AG20443 (cell line): ENCODE measurements at regions not wholly inside any gene's neighbourhood (a gene's known extent, or its start where the extent isn't known, plus 50 kb on each side); places are given as distances from the start of the nearest gene placed in this dataset.
A peak's percentile ranks its signal among the peaks of the same experiment; 100 is the strongest.

Experiments used
- DNase-seq: peaks from one replicate; pipeline ENCODE4 v3.0.0; 2012; ENCODE audit warnings: low spot score, mixed read lengths

DNA sequence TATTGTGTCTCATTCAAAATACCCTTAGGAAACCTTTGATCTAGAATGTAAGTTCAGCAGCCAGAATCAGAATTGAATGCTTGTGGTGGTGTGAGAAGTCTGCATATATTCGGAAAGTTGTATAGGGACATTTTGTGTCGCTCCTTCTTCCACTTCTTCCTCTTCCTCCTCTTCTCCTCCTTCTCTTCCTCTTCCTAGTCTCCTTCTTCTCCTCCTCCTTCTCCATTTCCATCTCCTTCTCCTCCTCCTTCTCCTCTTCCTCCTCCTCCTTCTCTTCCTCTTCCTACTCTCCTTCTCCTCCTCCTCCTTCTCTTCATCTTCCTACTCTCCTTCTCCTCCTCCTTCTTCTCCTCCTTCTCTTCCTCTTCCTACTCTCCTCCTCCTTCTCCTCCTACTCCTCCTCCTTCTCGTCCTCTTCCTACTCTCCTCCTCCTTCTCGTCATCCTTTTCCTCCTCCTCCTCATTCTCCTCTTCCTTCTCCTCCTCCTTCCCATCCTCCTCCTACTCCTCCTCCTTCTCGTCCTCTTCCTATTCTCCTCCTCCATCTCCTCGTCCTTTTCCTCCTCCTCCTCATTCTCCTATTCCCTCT lies 749.3 kb upstream of the GOLIM4 start:
- DNase-seq, result no peak

DNA sequence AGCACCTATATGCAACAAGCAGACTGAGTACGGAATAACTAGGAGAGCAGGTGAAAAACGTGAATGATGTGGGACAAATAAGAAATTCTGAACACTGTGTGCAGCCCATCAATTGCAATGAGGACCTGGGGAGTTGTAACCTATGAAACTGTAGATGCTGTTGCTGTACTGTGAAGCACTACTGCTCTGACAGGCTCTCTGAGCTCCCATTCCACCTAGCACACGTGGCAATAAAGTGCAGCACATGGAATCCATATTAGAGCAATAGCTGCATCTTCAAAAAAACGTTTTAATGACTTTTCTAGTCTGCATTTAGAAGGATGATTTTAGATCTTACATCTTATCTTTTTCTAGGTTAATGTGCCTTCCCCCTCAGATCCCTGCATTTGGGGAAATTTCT lies 748.7 kb upstream of the GOLIM4 start:
- no peak for DNase-seq

DNA sequence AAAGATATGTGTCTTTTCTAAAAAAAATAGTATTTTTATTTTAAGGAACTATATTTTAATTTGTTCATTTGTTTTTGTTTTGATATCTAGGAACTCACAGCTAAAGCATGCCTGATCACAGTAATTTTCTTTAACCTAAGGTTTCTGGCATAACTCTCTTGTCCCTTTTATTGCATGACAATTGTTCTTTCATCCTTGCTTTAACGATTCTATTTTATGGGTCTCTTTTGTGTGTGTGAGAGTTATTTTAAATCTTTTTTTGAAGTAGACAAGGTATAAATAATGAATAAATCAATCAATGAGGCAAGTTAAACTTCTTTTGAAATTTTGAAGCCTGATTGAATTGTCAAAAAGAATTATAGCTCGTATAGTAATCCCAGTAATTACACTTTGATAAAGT lies 747.8 kb upstream of the GOLIM4 start:
- DNase-seq, result no peak

DNA sequence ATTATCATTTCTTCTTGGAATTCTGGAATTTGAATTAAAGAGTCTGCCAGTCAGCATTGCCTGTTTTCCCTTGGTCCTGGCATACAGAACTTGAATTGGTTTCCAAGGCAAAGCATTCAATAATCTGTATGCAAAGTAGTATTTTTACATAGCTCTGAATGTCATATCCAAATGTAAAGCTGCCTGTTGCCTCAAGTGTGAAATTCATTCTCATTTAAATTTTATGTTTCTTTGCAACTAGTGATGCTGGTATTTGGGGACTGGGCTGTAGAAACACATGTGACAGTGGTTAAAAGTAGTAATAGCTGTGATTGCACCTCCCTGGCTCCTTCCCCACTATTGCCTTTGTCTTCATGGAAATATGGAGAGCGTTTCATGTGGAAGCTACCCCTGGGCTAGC lies 743.9 kb upstream of the GOLIM4 start:
- no peak for DNase-seq

DNA sequence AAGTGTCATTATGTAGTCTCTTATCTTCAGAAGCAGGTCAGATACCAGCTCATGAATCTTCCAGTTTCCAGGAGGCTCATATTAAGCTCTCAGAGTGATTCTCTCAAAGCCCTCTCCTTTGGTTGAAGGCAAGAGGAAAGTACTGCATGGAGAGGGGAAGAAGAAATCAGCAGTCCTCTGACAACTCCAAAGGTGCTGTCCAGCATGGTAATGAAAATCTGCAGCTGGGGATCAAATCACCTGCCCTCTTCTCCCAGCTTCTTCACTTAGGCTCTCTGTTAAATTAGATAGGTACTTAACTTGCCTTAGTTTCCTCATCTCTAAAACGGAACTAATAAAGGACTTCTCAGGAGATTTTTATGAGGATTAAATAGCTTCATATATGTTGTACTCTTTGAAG lies 738.8 kb upstream of the GOLIM4 start:
- no peak for DNase-seq

DNA sequence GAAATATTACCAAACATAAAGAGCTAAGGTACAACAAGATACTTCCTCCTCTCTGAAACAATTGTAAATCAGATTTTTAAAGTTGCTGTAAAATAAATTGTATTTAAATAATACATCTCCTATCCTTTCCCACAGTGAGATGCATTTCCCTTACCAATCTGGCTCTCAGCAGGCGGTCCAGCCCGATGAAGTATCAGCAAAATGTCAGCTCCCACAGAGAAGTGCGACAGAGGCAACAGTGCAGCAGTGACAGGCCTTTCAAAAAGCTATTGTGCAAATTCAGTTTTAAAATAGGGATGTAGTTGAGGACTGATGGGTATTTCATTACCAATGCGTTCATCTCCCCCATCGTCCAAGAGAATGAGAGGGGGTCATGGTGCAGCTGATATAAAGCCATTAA lies 733.2 kb upstream of the GOLIM4 start:
- DNase-seq, result no peak

DNA sequence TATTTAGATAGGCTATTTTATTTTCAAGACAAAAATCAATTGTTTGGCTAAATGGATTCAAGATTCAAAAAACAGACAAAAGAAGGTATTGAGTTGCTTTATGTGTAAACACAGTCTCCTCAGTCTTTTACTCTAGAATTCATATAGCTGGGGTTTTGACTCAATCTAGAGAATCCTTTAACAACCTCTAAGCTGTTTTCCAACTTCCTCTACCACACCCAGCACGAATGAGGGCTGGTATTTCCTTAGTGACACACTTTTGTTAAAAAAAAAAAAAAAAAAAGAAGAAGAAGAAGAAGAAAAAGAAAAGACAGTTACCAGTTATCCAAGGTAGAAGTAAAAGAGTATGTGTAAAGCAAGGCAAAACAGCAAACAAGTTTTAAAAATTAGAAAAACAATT lies 732.8 kb upstream of the GOLIM4 start:
- DNase-seq, result no peak

DNA sequence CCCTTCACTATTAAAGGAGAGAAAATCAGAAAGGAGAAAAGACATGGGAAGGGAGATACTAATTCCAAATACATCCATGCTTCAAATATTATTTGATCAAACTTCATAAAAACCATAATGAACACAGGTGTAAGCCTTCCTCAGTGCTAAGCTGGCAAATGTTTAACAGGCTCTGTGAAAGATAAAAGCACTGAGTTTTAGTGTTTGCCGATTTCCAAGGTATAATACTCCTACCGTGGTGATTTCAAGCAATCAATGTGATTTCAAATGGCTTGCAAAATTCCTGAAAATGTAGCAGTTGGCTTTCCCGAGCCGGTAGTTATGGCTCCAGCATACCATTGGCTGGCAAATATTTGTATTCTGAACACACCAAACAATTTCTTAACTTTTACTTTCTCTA lies 732.3 kb upstream of the GOLIM4 start:
- DNase-seq, result no peak

DNA sequence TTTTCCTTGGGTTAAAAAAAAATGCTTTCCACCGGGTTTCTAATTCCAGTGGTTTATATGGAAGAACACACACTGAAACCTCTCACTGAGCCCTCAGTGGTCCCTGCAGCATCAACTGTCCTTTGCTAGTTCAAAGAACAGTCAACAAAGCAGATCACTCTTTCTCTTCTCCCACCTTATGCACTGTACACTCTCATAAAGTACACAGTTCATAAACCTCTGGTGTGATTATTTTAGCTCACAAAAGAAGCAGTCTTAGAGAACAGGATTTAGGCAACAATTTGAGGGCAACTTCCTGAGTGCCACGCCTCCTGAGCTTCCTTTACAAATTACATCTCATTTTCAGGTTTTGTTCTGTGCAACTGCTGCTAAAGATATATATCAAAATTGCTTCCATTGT lies 728.4 kb upstream of the GOLIM4 start:
- DNase-seq, result no peak

DNA sequence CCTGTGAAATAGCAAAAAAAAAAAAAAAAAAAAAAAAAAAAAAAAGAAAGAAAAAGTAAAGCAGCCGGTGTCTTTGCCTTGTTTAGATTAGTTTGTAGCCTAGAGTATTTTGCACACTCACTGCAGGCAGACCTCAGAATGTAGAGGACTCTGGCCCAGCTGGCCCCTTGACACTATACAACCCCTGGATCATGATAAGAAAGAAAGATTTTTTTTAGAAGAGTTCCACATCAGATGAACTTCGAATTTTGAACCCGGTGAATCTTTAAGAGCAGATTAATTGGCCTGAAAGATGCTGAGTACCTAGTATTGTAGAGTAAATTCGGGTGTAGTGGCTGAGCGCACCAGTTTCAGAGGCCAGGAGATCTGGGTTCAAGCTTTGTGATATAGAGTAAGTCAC lies 727.7 kb upstream of the GOLIM4 start:
- DNase-seq, result no peak

DNA sequence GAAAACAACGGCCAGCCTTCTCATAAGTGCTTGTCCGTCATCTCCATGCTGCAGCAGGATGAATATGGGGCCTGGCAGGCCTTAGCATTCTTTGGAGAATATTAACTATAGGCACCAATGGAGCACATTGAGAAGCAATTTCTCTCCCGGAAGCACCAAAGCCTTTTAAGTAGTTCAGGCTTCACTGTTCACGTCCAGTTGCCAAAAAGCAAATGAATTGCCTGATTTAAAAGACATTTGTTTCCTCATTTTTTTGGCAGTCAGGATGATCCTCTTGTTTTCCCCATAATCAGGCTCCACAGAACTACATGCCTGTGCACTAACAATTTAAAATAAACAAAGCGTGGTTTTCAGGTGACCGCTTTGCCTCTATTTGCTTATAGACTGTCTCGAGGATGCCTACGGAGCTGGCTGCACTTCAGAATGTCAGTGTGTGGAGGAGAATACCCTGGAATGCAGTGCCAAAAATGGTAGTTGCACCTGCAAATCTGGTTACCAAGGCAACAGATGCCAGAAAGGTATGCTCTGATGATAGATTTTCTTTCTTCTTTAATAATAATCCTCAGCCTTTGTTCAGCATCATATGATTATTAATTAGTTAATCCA lies 725.2 kb upstream of the GOLIM4 start:
- no peak for DNase-seq

DNA sequence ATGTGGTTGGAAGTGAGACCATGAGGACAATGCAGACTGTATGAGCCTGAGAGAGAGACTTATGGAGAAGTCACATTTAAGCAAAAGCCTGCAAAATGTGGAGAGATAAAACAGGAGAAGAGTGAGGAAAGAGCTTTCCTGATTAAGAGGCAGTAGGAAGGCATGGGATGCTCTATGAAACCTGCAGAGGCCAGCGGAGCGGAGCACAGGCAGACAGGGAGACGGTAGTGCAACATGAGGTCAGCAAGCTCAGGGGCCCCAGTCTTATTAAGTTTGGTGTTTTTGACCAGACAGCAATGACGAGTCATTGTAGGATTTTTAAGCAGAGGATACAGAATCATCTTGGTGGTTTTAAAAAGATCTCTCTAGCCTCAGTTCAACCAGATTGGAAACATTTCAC lies 721.5 kb upstream of the GOLIM4 start:
- DNase-seq, result no peak

DNA sequence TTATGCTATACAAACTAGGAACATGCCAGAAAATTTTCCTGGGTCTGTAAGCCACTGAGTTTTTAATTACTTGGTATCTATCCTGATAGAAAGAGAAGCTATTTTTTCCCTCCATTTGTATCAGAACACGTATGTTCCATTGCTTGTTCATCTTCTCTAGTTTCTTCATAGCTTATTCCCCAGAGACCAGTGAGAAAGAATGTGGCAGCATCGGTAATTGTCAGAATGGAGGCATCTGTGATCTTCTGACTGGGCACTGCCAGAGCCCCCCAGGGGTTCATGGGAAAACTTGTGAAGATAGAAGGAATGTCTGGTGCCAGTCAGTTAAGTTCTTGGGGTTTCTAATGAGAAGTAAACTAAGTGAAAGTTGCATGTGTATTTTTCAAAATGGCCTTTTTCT lies 720.2 kb upstream of the GOLIM4 start:
- DNase-seq, result no peak

DNA sequence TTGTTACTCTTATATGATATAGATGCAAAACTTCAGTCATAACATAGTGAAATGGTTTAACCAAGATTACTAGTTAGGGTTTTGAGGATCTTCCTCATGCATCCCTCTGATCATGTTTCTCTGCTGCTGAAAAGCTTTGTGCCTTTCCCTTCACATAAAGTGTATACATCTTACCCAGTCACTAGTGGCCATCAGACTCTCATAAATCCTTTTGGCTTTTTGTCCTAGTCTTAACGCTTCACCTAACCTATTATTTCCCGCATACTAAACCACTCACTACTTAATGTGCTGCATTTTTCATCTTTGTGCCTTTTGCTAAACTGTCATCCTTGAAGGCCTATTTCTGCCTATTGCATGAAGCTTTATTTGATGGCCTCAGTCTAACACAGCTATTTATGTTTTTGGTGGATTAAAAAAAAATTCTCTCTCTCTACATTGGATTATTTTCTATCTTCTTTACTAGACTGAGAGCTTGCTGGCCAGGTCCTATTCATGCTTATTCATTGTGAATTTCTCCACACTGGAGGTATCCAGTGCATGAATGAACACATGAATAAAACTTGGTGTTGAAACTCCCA lies 717.6 kb upstream of the GOLIM4 start:
- DNase-seq, result no peak

DNA sequence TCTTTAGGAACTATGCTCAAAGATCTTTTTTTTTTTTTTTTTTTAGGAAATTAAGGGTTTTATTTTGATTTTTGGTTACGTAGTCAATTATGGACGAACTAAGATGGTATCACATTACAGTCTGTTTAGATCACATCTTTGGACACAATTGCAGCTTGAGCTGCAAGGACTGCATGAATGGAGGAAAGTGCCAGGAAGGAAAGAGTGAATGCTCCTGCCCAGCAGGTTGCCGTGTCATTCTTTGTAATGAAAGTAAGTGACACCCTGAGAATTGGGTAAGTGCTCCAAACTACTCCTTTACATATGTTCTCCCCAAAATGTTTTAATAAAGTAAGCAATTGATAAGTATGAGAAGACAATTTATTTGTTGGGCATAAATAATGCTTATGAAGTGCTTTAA lies 716.5 kb upstream of the GOLIM4 start:
- no peak for DNase-seq

DNA sequence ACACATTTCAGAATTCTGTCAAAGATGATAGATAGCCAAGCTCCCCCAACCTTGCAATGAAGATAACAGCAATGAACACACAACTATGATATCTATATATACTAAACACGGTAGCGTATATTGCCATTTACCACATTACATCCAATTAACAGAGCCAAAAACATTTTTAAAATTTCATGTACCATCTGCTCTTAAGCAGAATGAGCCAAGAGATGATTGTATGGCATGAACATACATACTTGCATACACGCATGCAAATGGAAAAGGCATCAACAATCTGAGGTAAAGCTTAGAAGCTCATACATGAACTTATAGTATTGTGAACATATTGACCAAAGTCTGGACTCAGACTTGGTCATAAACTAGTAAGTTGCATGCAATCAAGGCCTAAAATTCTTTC lies 712.9 kb upstream of the GOLIM4 start:
- no peak for DNase-seq

DNA sequence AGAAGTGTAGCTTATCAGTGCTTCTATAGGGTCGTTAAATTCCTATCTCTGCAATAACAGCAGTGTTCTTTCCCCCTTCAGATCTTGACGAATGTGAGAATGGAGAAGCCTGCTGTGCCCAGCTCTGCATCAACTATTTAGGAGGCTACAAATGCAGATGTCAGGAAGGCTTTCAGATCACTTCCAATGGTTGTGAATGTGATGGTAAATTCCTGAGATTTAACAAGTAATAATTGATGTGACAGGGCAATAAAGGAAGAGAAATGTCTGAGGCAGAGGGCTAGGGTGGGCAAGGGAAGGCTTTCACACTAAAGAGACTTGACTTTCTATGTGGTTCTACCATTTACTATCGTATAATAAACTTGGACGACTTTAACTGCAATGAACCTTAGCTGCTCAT lies 711.7 kb upstream of the GOLIM4 start:
- no peak for DNase-seq

DNA sequence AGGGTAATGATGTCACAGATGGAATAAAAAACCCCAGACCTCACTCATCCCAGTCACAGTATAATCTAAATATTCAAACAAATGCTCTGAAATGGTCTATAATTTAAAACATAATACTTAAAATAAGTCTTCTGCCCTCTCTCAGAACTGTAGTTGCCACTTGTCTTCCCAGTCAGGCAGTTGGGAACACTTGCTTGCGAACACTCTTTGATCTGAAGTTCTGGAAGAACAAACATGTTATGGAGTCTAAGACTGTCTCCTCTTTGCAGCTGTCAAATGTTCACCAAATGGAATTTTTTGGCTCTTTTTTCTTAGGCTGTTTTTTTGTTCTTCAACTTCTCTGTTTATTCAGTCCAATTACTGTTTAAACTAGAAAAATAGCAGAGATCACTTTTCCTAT lies 711.1 kb upstream of the GOLIM4 start:
- no peak for DNase-seq

DNA sequence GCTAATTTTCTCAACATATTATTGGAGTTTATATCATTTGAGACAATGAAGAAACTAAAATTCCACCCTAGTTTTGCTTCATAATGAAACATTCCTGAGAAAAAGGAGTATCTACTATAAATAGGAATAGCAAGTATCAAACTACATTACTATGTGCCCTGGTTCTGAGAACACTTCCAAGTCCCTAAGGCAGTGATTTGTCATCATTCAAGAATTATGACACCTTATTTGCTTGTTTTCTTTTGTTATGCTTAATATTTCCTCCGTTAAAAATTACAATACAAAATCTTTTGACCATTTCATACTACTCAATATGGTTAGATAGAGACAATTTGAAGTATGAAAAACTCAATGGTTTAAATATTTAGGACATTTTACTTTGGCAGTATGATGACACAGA lies 707.8 kb upstream of the GOLIM4 start:
- DNase-seq, result peak; percentile 16

DNA sequence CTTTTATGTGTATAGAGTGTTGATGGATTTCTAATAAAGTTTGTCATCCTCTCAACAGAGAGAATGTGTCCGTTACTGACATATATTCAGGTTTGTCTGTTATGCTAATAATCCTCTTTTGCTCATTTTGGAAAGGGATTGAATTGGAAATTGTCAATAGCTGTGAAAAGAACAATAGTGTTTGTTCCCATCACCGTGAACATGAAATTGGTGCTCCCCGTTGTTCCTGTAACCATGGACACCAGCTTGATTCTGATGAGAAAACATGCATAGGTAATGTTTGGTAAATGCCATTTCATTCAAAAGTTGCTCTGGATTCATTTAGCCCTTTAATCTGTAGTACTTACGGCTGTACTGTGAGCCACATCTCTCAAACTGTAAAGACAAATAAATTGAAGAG lies 707.0 kb upstream of the GOLIM4 start:
- no peak for DNase-seq

DNA sequence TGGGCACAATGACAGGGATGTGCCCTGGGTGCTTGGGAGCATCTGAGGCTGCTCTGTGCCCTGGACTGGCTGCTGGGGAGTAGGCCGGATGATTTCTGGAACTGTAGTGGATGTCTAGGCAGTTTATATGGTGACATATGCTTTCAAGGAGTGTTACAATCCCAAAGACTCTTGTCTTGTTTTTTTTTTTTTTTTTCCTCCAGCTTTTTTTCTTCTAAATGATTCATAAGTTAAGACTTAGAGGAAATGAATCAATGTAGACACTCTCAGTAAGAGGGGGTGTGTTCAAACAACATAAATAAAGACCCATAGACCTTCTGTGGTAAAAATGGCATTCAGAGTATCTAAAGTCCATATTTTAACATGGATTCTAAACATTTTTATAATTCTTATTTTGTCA lies 706.1 kb upstream of the GOLIM4 start:
- DNase-seq, result peak; percentile 55

DNA sequence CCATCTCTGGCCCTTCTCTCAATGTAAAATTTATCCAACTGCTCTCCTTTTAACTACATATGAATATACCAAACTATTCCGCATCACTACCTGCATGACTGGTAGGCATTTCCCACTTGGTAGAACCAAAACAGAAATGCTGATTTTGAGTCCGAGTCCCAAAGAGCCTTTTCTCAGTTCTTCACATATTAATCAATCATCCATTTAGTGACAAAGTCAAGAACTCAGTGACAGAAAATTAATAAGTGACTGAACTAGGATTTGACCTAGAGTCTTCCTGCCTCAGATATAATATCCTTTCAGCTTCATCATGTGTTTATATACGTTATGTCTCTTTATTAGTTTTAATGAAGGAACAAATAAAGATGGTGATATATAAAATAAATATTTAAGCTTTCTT lies 700.6 kb upstream of the GOLIM4 start:
- no peak for DNase-seq

DNA sequence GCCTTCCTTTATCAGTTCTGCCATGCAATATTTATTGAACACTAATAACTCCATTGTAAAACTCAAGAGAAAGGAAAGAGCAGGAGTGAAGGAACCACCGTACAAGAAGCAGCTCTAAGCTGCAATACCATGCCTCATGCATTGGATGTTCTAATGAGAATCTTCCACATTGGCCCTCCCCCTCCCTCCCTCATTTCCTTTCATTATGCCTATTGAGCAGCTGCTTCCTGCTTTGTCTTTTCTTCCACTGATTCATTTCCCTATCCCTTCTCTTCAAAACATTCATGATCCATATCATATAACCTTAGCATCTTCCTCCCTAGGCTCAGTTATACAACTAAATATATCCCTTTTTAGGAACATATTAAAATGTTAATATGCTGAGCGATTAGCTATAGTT lies 698.7 kb upstream of the GOLIM4 start:
- no peak for DNase-seq

DNA sequence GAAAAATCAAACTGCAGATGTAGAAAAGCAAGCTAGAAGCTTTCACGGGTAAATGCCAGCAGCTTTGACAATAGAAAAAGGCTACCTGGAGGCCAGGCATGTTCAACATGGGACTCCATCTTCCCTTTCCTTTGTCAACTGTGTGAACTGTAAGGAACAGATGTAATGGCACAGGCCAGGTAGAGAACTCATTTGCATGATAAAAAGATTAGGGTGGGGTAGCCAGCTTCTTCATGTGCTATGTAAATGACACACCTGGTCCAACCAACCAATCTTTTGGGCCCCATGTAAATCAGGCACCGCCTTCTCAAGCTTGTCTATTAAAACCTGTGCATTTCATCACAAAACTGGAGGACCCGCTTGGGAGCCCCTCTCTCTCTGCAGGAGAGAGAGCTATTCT lies 686.5 kb upstream of the GOLIM4 start:
- no peak for DNase-seq
